Caco-2 (cell line): ENCODE measurements at regions not wholly inside any gene's neighbourhood (a gene's known extent, or its start where the extent isn't known, plus 50 kb on each side); places are given as distances from the start of the nearest gene placed in this dataset.

ENCODE experiments used
- BruUV-seq: library from RNA; stranded (reverse); fragments of 400-500 nt; replicated peaks from 2 replicates; lab custom pipeline; 2021; lab: Mats Ljungman, UMichigan
- CTCF ChIA-PET: fragments of 300-600 bp; sonication (Branson Sonifier 250); formaldehyde crosslinking; loops from one replicate; lab custom pipeline; 2022; ENCODE audit warnings: antibody characterized with exemption; lab: Charles Lee
- POLR2A ChIA-PET: fragments of 300-600 bp; sonication (Branson Sonifier 250); formaldehyde crosslinking; loops from one replicate; lab custom pipeline; 2022; ENCODE audit warnings: antibody characterized with exemption; lab: Charles Lee
- DNase-seq, 2 experiments: peaks; one replicate each; pipeline versions ENCODE4 v3.0.0 to v3.0.0-alpha.2; 2020 to 2022
- H3K27me3 ChIP-seq: replicated peaks from 2 replicates; pipeline ENCODE4 v1.6.0; 2011; ENCODE audit warnings: low read length; ENCODE audit not compliant: control insufficient read depth, insufficient read depth
- H3K36me3 ChIP-seq: 2 replicates; pipeline ENCODE4 v1.5.1; 2011; ENCODE audit warnings: low read length; ENCODE audit not compliant: control insufficient read depth, insufficient read depth
- H3K4me1 ChIP-seq: fragments of 250-450 bp; sonication (Bioruptor Pico); 2 replicates; pipeline ENCODE4 v1.5.1; 2020; ENCODE audit warnings: mild to moderate bottlenecking
- H3K4me3 ChIP-seq: 2 replicates; pipeline ENCODE4 v1.5.1; 2011; ENCODE audit warnings: low read depth, mild to moderate bottlenecking, control low read depth, low read length
- H3K9me3 ChIP-seq: fragments of 250-450 bp; sonication (Bioruptor Pico); 2 replicates; pipeline ENCODE4 v1.5.1; 2020; ENCODE audit warnings: mild to moderate bottlenecking, moderate library complexity
- H3K27ac Mint-ChIP-seq: one replicate; pipeline ENCODE4 v1.8.0; 2022; ENCODE audit warnings: mixed read lengths; ENCODE audit not compliant: unreplicated experiment
- H3K27me3 Mint-ChIP-seq: one replicate; pipeline ENCODE4 v1.8.0; 2022; ENCODE audit warnings: mixed read lengths; ENCODE audit not compliant: insufficient read depth, unreplicated experiment
- H3K36me3 Mint-ChIP-seq: one replicate; pipeline ENCODE4 v1.8.0; 2022; ENCODE audit warnings: mild to moderate bottlenecking, mixed read lengths; ENCODE audit not compliant: insufficient read depth, unreplicated experiment
- H3K4me1 Mint-ChIP-seq: one replicate; pipeline ENCODE4 v1.8.0; 2022; ENCODE audit warnings: low read depth, mixed read lengths; ENCODE audit not compliant: unreplicated experiment
- H3K4me3 Mint-ChIP-seq: one replicate; pipeline ENCODE4 v1.8.0; 2022; ENCODE audit warnings: mild to moderate bottlenecking, moderate library complexity, mixed read lengths; ENCODE audit not compliant: unreplicated experiment
- H3K9me3 Mint-ChIP-seq: one replicate; pipeline ENCODE4 v1.8.0; 2022; ENCODE audit warnings: mixed read lengths; ENCODE audit not compliant: unreplicated experiment
- intact Hi-C: fragments of 100-400 bp; cut with micrococcal nuclease; formaldehyde crosslinking; loops from one replicate; pipeline ENCODE4 v1.10.0; 2022; ENCODE audit not compliant: unreplicated experiment
- TF ChIP-seq, protein P1 (sequence below), 2 experiments: fragments of 200-600 bp in 1 of 2; IDR thresholded peaks; 1 replicate in 1 of 2; 2 replicates in 1 of 2; pipeline versions ENCODE4 v1.5.1 to v1.8.0; 2011 to 2022; ENCODE audit warnings: antibody characterized with exemption in 1 of 2, control low read depth in 1 of 2, inconsistent platforms in 1 of 2, low read depth in 1 of 2, low read length in 1 of 2, mild to moderate bottlenecking in 1 of 2, moderate library complexity in 1 of 2; ENCODE audit not compliant: insufficient read depth in 1 of 2, severe bottlenecking in 1 of 2, unreplicated experiment in 1 of 2

GRCh38 chr10:129371541-129371940, 95.5 kb upstream of the MGMT start:
- H3K36me3 ChIP-seq = no peaks in the 10 kb centered on the region
- no peaks in the 10 kb centered on the region for H3K4me1 ChIP-seq
- H3K36me3 Mint-ChIP-seq = no peaks in the 10 kb centered on the region
- DNase-seq = no peak
- POLR2A ChIA-PET = no interaction called here
- H3K4me3 ChIP-seq = no peak overlapping the region
- H3K4me3 Mint-ChIP-seq = no peak overlapping the region
- H3K27me3 ChIP-seq = peaks cover 1% of the 10 kb centered on the region
- intact Hi-C loops = no loop called here
- H3K9me3 Mint-ChIP-seq = no peaks in the 10 kb centered on the region
- no peaks in the 10 kb centered on the region for H3K4me1 Mint-ChIP-seq
- no peaks in the 10 kb centered on the region for H3K9me3 ChIP-seq
- peaks cover 16% of the 10 kb centered on the region for H3K27me3 Mint-ChIP-seq
- CTCF ChIA-PET = no interaction called here
- TF ChIP-seq, protein P1, sequence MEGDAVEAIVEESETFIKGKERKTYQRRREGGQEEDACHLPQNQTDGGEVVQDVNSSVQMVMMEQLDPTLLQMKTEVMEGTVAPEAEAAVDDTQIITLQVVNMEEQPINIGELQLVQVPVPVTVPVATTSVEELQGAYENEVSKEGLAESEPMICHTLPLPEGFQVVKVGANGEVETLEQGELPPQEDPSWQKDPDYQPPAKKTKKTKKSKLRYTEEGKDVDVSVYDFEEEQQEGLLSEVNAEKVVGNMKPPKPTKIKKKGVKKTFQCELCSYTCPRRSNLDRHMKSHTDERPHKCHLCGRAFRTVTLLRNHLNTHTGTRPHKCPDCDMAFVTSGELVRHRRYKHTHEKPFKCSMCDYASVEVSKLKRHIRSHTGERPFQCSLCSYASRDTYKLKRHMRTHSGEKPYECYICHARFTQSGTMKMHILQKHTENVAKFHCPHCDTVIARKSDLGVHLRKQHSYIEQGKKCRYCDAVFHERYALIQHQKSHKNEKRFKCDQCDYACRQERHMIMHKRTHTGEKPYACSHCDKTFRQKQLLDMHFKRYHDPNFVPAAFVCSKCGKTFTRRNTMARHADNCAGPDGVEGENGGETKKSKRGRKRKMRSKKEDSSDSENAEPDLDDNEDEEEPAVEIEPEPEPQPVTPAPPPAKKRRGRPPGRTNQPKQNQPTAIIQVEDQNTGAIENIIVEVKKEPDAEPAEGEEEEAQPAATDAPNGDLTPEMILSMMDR (IDR thresholded peaks at IDR 0.05; ENCODE audit: insufficient read depth in 1 of 2, low read depth in 1 of 2, low read length in 1 of 2, severe bottlenecking in 1 of 2, unreplicated experiment in 1 of 2) = no peak
- H3K27ac Mint-ChIP-seq = no peak overlapping the region
- no TSS peak for BruUV-seq

- Histone ChIP-seq H3K4me1 (no peaks in the 10 kb centered on the region), H3K27me3 (peaks cover 1% of the 10 kb centered on the region), H3K4me3 (no peak overlapping the region), H3K36me3 (no peaks in the 10 kb centered on the region), H3K9me3 (no peaks in the 10 kb centered on the region)
- Mint-ChIP-seq H3K27ac (no peak overlapping the region), H3K9me3 (no peaks in the 10 kb centered on the region), H3K36me3 (no peaks in the 10 kb centered on the region), H3K27me3 (peaks cover 16% of the 10 kb centered on the region), H3K4me3 (no peak overlapping the region), H3K4me1 (no peaks in the 10 kb centered on the region)
- no peak for DNase-seq
- ChIA-PET POLR2A (no interaction called here), CTCF (no interaction called here)
- intact Hi-C loops = no loop called here
- no TSS peak for BruUV-seq
- TF ChIP-seq, protein P1 (IDR thresholded peaks at IDR 0.05; ENCODE audit: insufficient read depth in 1 of 2, low read depth in 1 of 2, low read length in 1 of 2, severe bottlenecking in 1 of 2, unreplicated experiment in 1 of 2) = no peak
Observed at GRCh38 chr10:129372172-129372571, 94.9 kb upstream of the MGMT start.

- CTCF ChIA-PET = no interaction called here
- Histone ChIP-seq H3K4me3 (no peak overlapping the region), H3K9me3 (no peaks in the 10 kb centered on the region), H3K36me3 (no peaks in the 10 kb centered on the region), H3K4me1 (no peaks in the 10 kb centered on the region), H3K27me3 (no peaks in the 10 kb centered on the region; the same call in none of the 2 replicates)
- H3K36me3 Mint-ChIP-seq = no peaks in the 10 kb centered on the region
- H3K4me3 Mint-ChIP-seq = no peak overlapping the region
- BruUV-seq = no TSS peak
- no peaks in the 10 kb centered on the region for H3K9me3 Mint-ChIP-seq
- no peak for DNase-seq
- POLR2A ChIA-PET = no interaction called here
- TF ChIP-seq, protein P1 (IDR thresholded peaks at IDR 0.05; ENCODE audit: insufficient read depth in 1 of 2, low read depth in 1 of 2, low read length in 1 of 2, severe bottlenecking in 1 of 2, unreplicated experiment in 1 of 2) = no peak
- intact Hi-C loops = no loop called here
- H3K27ac Mint-ChIP-seq = no peak overlapping the region
- H3K4me1 Mint-ChIP-seq = no peaks in the 10 kb centered on the region
- H3K27me3 Mint-ChIP-seq = peaks cover 16% of the 10 kb centered on the region
Observed at GRCh38 chr10:129373231-129373630, 93.8 kb upstream of the MGMT start.
